ENCODE measurements at regions not wholly inside any gene's neighbourhood (a gene's known extent, or its start where the extent isn't known, plus 50 kb on each side); places are given as distances from the start of the nearest gene placed in this dataset.

DNA sequence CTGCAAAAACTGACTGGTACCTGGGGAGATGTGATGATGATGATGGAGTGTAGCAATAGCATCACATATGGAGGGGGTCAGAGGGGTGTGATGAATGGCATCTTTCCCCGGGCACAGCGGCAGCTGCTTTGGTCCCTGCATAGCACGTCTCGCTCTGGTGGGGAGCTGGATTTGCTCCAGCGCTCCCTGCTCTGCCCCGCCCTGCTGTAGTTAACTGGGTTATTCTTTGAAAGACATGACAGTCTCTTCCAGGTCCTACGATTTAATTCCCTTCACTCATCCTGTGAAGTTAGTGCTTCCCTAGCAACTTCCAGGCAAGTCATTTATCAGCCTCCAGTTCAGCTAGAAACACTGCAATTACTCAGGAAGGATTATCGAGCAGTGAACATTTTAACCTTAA lies 463.1 kb downstream of the TSN start:
- WGBS, 2 donors, result 77 to 91% methylated on average over 8 of the region's 8 CpGs
- no peaks in the 10 kb centered on the region for H3K4me1 ChIP-seq
- DNase-seq, result no peak
- no peaks in the 10 kb centered on the region for H3K36me3 ChIP-seq
- ATAC-seq (ENCODE audit: low FRiP score in 2 of 2), result no peak
- no peak overlapping the region for H3K4me3 ChIP-seq
- TF ChIP-seq EP300 (IDR thresholded peaks at IDR 0.05) (no peak), POLR2AphosphoS5 (IDR thresholded peaks at IDR 0.05) (no peak), CTCF (IDR thresholded peaks at IDR 0.05) (no peak), POLR2A (IDR thresholded peaks at IDR 0.05) (no peak)
- no peak overlapping the region for H3K27ac ChIP-seq
- H3K27me3 ChIP-seq, result no peaks in the 10 kb centered on the region
- H3K9me3 ChIP-seq, result no peaks in the 10 kb centered on the region

- H3K9me3 ChIP-seq, result no peaks in the 10 kb centered on the region
- TF ChIP-seq POLR2AphosphoS5 (IDR thresholded peaks at IDR 0.05) (no peak), POLR2A (IDR thresholded peaks at IDR 0.05) (no peak), CTCF (IDR thresholded peaks at IDR 0.05) (no peak)
- no peak overlapping the region for H3K27ac ChIP-seq
- H3K36me3 ChIP-seq, result no peaks in the 10 kb centered on the region
- no peak for ATAC-seq (ENCODE audit: low FRiP score in 2 of 2)
- no peaks in the 10 kb centered on the region for H3K4me1 ChIP-seq
- DNase-seq, result no peak
- H3K27me3 ChIP-seq, result no peaks in the 10 kb centered on the region
- WGBS, 2 donors, result 92 to 97% methylated on average over 9 of the region's 9 CpGs
- no peak overlapping the region for H3K4me3 ChIP-seq
Measured at GRCh38 chr2:122219504-122219903, 464.1 kb downstream of the TSN start.

DNA sequence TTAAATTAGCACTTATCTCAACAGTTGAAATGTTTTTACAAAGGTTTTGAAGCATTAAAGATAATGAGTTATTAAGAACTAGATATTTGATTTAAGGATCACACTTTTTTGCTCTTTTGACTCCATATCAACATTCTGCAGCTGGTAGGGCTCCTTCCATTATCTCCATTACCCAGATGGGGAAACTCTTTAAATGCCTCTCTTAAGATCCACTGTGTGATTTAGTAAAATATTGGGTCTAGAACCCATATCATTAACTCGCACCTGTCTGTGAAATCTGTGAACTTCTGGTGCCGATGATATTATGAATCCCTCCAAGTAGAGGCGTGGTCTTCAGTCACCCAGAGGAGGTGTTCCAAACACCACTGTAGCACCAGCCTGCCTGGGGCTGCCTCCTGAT lies 466.2 kb downstream of the TSN start:
- no peaks in the 10 kb centered on the region for H3K36me3 ChIP-seq
- DNase-seq, result no peak
- WGBS, 2 donors, result 91 to 100% methylated on average over 3 of the region's 3 CpGs
- H3K27me3 ChIP-seq, result no peaks in the 10 kb centered on the region
- ATAC-seq (ENCODE audit: low FRiP score in 2 of 2), result no peak
- no peak overlapping the region for H3K4me3 ChIP-seq
- TF ChIP-seq EP300 (IDR thresholded peaks at IDR 0.05), result no peak
- TF ChIP-seq CTCF (IDR thresholded peaks at IDR 0.05), result no peak
- TF ChIP-seq POLR2A (IDR thresholded peaks at IDR 0.05), result no peak
- no peak for TF ChIP-seq POLR2AphosphoS5 (IDR thresholded peaks at IDR 0.05)
- no peaks in the 10 kb centered on the region for H3K4me1 ChIP-seq
- no peaks in the 10 kb centered on the region for H3K9me3 ChIP-seq
- H3K27ac ChIP-seq, result no peak overlapping the region

DNA sequence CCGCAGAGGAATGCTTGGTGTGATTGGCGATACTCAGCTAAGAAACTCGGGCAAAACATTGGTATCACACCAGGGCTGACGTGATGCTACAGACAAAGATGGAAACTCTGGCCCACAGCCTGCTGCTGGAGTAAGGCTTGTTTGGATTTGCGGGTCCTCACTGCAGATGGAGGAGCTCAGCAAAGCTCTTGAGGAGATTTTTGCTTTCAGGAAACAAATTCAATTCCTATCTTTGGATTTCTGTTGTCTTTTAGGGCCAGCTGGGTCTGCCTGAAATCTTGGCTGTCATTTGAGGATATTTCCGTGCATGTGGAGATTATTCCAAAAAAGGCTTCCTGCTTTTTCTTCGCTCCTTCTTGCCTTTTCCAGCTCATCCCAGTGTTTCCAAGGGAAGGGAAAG lies 475.8 kb downstream of the TSN start:
- Histone ChIP-seq H3K27ac (no peak overlapping the region), H3K4me1 (no peaks in the 10 kb centered on the region), H3K9me3 (no peaks in the 10 kb centered on the region), H3K27me3 (no peaks in the 10 kb centered on the region), H3K36me3 (no peaks in the 10 kb centered on the region), H3K4me3 (no peak overlapping the region)
- TF ChIP-seq POLR2AphosphoS5 (IDR thresholded peaks at IDR 0.05) (no peak), EP300 (IDR thresholded peaks at IDR 0.05) (no peak), CTCF (IDR thresholded peaks at IDR 0.05) (no peak), POLR2A (IDR thresholded peaks at IDR 0.05) (no peak)
- 87 to 91% methylated on average over 7 of the region's 7 CpGs for WGBS, 2 donors
- DNase-seq (no peak), ATAC-seq (ENCODE audit: low FRiP score in 2 of 2) (no peak)

DNA sequence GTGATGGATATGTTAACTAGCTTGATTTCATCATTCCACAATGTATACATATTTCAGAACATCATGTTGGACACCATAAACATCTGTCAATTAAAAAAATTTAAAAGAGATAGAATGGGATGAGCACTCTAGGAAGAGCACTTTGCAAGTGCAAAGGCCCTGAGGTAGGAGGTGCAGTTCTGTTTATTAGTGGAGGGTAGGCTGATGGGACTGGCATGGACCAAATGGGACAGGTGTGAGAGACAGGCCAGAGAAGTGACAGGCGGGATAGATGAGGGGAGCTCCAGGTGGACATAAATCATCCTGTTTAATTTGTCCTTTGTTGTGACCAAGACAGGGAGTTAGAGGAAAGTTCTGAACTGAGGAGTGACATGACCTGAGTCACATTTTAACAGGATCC lies 477.9 kb downstream of the TSN start:
- no peak overlapping the region for H3K27ac ChIP-seq
- no peak overlapping the region for H3K4me3 ChIP-seq
- no peaks in the 10 kb centered on the region for H3K36me3 ChIP-seq
- no peak for ATAC-seq (ENCODE audit: low FRiP score in 2 of 2)
- TF ChIP-seq CTCF (IDR thresholded peaks at IDR 0.05), result no peak
- TF ChIP-seq EP300 (IDR thresholded peaks at IDR 0.05), result no peak
- TF ChIP-seq POLR2AphosphoS5 (IDR thresholded peaks at IDR 0.05), result no peak
- TF ChIP-seq POLR2A (IDR thresholded peaks at IDR 0.05), result no peak
- H3K4me1 ChIP-seq, result no peaks in the 10 kb centered on the region
- H3K9me3 ChIP-seq, result no peaks in the 10 kb centered on the region
- no peaks in the 10 kb centered on the region for H3K27me3 ChIP-seq
- whole genome bisulfite sequencing, 2 donors, result 86 to 95% methylated on average over 1 of the region's 1 CpG
- DNase-seq, result no peak
